IMR-90 (cell line): ENCODE measurements at regions not wholly inside any gene's neighbourhood (a gene's known extent, or its start where the extent isn't known, plus 50 kb on each side); places are given as distances from the start of the nearest gene placed in this dataset.

Experiments
- RAD21 ChIP-seq: IDR thresholded peaks from 2 replicates; pipeline ENCODE4 v1.6.1; 2012; ENCODE audit warnings: low read length, improper control_type of control experiment
- RFX5 ChIP-seq: IDR thresholded peaks from 2 replicates; pipeline ENCODE4 v1.8.0; 2012; ENCODE audit warnings: low read depth, mild to moderate bottlenecking, low read length, moderate library complexity

GRCh38 chr6:40799296-40800140, 212.4 kb upstream of the LRFN2 start:
- TF ChIP-seq RAD21 (no peak), RFX5 (no peak)
